AG04449 (cell line): ENCODE measurements at regions not wholly inside any gene's neighbourhood (a gene's known extent, or its start where the extent isn't known, plus 50 kb on each side); places are given as distances from the start of the nearest gene placed in this dataset.
"Not testable (repeated sequence)": the region's sequence is repeated elsewhere in the genome, so short reads cannot be mapped to it uniquely, and the experiment has no call there.

ENCODE experiments used
- CTCF ChIA-PET: fragments of 350-600 bp; formaldehyde crosslinking; extraction: SDS; loops from one replicate; lab custom pipeline; 2021; ENCODE audit warnings: antibody characterized with exemption; lab: Yijun Ruan, JAX
- POLR2A ChIA-PET: fragments of 400-600, 350-600 bp; formaldehyde crosslinking; extraction: SDS; loops from one replicate; lab custom pipeline; 2020; ENCODE audit warnings: antibody characterized with exemption, inconsistent platforms; lab: Yijun Ruan, JAX
- DNase-seq: peaks from one replicate; pipeline ENCODE4 v3.0.0-alpha.2; 2010; ENCODE audit warnings: low read depth, low spot score
- H3K4me3 ChIP-seq: 2 replicates; pipeline ENCODE4 v1.5.1; 2011; ENCODE audit warnings: low read depth, mild to moderate bottlenecking, control low read depth, low read length
- CTCF ChIP-seq: IDR thresholded peaks from one replicate; pipeline ENCODE4 v1.5.1; 2011; ENCODE audit warnings: mild to moderate bottlenecking, moderate library complexity, low read length, control low read depth, inconsistent platforms; ENCODE audit not compliant: insufficient read depth; ENCODE audit errors: missing control alignments

- TF ChIP-seq CTCF, result no peak
- CTCF ChIA-PET, result no interaction called here
- no peak overlapping the region for H3K4me3 ChIP-seq
- POLR2A ChIA-PET, result no interaction called here
- DNase-seq, result no peak
Measured at GRCh38 chr4:131470360-131470759, 1678.7 kb upstream of the PCDH10 start.

GRCh38 chr4:131488772-131489171, 1660.3 kb upstream of the PCDH10 start:
- H3K4me3 ChIP-seq, result no peak overlapping the region
- no peak for DNase-seq
- no peak for TF ChIP-seq CTCF
- CTCF ChIA-PET, result no interaction called here
- POLR2A ChIA-PET, result no interaction called here

GRCh38 chr4:131496211-131496610, 1652.9 kb upstream of the PCDH10 start:
- H3K4me3 ChIP-seq, POLR2A ChIA-PET, DNase-seq, CTCF ChIA-PET: not testable (repeated sequence)

GRCh38 chr4:131499141-131499873, 1649.8 kb upstream of the PCDH10 start:
- ChIA-PET CTCF (no interaction called here), POLR2A (no interaction called here)
- H3K4me3 ChIP-seq, result no peak overlapping the region
- TF ChIP-seq CTCF, result no peak
- DNase-seq, result no peak

- no peak overlapping the region for H3K4me3 ChIP-seq
- ChIA-PET POLR2A (no interaction called here), CTCF (no interaction called here)
- no peak for TF ChIP-seq CTCF
- no peak for DNase-seq
Measured at GRCh38 chr4:131509521-131509920, 1639.6 kb upstream of the PCDH10 start.

GRCh38 chr4:131526686-131527085, 1622.4 kb upstream of the PCDH10 start:
- POLR2A ChIA-PET, result no interaction called here
- no peak for DNase-seq
- H3K4me3 ChIP-seq, result no peak overlapping the region
- CTCF ChIA-PET, result no interaction called here
- no peak for TF ChIP-seq CTCF

GRCh38 chr4:131531087-131531486, 1618.0 kb upstream of the PCDH10 start:
- DNase-seq, result no peak
- ChIA-PET CTCF (no interaction called here), POLR2A (no interaction called here)
- H3K4me3 ChIP-seq, result no peak overlapping the region
- no peak for TF ChIP-seq CTCF
